ENCODE measurements at regions not wholly inside any gene's neighbourhood (a gene's known extent, or its start where the extent isn't known, plus 50 kb on each side); places are given as distances from the start of the nearest gene placed in this dataset.

DNA sequence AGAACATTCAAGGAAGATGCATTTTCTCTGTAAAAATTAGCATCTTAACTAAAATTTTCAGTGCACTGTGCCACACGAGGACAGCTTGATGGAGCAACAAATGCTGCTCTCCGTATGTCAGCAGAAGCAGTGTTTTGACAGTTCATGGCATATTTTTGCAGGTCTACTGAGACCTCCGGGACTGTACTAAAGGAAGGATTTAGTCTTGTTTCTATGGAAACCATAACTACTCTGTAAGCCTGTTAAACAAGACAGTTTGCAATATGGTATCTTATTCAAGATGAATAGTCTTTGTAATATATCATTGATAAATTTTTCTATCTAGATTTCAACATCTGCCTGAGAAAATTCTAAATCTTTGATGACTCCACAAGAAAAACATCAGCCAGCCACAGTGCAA is 184.0 kb upstream of the GUCY1A2 start:
- TF ChIP-seq, protein P1, sequence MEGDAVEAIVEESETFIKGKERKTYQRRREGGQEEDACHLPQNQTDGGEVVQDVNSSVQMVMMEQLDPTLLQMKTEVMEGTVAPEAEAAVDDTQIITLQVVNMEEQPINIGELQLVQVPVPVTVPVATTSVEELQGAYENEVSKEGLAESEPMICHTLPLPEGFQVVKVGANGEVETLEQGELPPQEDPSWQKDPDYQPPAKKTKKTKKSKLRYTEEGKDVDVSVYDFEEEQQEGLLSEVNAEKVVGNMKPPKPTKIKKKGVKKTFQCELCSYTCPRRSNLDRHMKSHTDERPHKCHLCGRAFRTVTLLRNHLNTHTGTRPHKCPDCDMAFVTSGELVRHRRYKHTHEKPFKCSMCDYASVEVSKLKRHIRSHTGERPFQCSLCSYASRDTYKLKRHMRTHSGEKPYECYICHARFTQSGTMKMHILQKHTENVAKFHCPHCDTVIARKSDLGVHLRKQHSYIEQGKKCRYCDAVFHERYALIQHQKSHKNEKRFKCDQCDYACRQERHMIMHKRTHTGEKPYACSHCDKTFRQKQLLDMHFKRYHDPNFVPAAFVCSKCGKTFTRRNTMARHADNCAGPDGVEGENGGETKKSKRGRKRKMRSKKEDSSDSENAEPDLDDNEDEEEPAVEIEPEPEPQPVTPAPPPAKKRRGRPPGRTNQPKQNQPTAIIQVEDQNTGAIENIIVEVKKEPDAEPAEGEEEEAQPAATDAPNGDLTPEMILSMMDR (IDR thresholded peaks at IDR 0.05): no peak
- no peak for TF ChIP-seq POLR2A (IDR thresholded peaks at IDR 0.05)
- ATAC-seq (peak in 3 of 4 donors; percentile 33 to 49 (median 47)), DNase-seq (no peak)
- Histone ChIP-seq H3K9me3 (no peaks in the 10 kb centered on the region), H3K4me1 (peaks cover 0 to 12% (median 5%) of the 10 kb centered on the region in 4 donors), H3K27me3 (no peaks in the 10 kb centered on the region), H3K36me3 (no peaks in the 10 kb centered on the region), H3K4me3 (no peak overlapping the region), H3K27ac (no peak overlapping the region)
- 13% methylated on average over 3 of the region's 3 CpGs for WGBS (ENCODE audit: insufficient coverage, low coverage, low lambda C conversion rate, missing lambda C conversion rate)
- intact Hi-C loops (cut with DNase I): no loop called here

DNA sequence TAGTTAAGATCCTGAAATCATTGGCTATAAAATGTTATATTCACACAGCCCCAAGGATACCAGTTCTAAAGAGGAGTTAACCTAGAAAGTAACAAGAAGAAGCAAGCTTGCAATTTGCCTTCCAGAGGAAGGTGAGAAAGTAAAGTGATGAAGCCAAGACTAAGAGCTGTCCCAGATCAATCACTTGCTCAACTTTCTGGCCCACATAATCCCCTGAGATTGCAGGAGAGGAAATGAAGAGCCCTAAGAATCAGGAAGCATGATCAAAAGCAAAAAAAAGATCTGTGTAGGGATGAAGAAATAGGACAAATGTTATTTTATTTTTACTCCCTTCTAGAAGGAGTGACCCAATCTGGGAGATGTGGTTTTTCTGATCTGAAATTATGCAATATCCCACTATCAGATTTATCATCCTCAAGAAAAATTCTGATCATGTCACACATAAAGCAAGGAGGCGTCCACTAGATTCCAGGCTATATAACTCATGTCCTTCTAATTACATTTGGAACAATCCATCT is 180.3 kb upstream of the GUCY1A2 start:
- H3K36me3 ChIP-seq: no peaks in the 10 kb centered on the region
- ATAC-seq (no peak), DNase-seq (no peak)
- H3K27ac ChIP-seq: no peak overlapping the region
- H3K4me1 ChIP-seq: peaks cover 0 to 23% (median 9%) of the 10 kb centered on the region in 4 donors
- WGBS (ENCODE audit: insufficient coverage, low coverage, low lambda C conversion rate, missing lambda C conversion rate): 77% methylated on average over 1 of the region's 1 CpG
- H3K9me3 ChIP-seq: no peaks in the 10 kb centered on the region
- TF ChIP-seq, protein P1 (IDR thresholded peaks at IDR 0.05): no peak
- TF ChIP-seq POLR2A (IDR thresholded peaks at IDR 0.05): no peak
- no peaks in the 10 kb centered on the region for H3K27me3 ChIP-seq
- no peak overlapping the region for H3K4me3 ChIP-seq
- intact Hi-C loops (cut with DNase I): no loop called here

DNA sequence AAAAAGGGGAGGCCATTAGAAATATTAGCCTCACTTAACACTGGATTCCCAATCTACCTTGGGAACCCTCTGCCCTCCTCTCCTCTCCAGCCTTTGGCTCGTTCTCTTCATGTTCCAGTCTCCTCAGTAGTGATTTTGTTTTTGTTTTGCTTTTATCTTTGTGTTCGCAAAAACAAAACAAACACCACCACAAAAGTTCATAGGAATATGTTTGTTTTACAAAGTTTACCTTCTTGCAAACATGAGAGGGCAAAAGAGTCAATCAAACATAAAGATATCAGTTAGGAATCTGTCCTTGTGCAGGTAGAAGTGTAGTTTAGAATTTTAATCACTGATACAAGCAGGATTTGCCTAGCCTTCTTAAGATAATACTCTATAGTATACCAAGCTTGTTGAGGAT is 179.7 kb upstream of the GUCY1A2 start:
- Histone ChIP-seq H3K36me3 (no peaks in the 10 kb centered on the region), H3K4me3 (no peak overlapping the region), H3K27ac (no peak overlapping the region), H3K9me3 (no peaks in the 10 kb centered on the region), H3K4me1 (peaks cover 0 to 23% (median 9%) of the 10 kb centered on the region in 4 donors), H3K27me3 (no peaks in the 10 kb centered on the region)
- 12% methylated on average over 2 of the region's 2 CpGs for WGBS (ENCODE audit: insufficient coverage, low coverage, low lambda C conversion rate, missing lambda C conversion rate)
- intact Hi-C loops (cut with DNase I): no loop called here
- DNase-seq (no peak), ATAC-seq (peak in 1 of 4 donors; percentile 8)
- TF ChIP-seq POLR2A (IDR thresholded peaks at IDR 0.05): no peak
- TF ChIP-seq, protein P1 (IDR thresholded peaks at IDR 0.05): no peak

DNA sequence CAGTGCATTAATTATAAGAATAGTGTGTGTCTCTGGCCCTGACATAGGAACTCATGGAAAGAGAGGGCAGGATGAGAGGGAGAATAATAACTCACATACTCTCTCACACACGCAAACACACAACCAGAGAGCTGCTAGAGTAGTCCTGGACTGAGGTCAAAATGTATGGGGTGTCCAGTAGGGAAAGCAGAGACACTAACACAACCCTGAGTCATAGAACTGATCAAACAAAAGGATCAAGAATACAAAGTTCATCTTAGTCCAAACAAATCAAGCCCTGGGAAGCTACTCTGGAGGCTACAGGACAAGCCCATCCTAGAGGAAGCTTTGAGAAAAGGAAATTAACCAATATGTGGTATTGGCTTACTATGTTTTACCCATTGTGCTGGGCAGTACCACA is 178.5 kb upstream of the GUCY1A2 start:
- H3K27me3 ChIP-seq: no peaks in the 10 kb centered on the region
- ATAC-seq (peak; percentile 88 to 99 (median 90)), DNase-seq (no peak)
- intact Hi-C loops (cut with DNase I): no loop called here
- H3K36me3 ChIP-seq: no peaks in the 10 kb centered on the region
- 20% methylated on average over 1 of the region's 1 CpG for WGBS (ENCODE audit: insufficient coverage, low coverage, low lambda C conversion rate, missing lambda C conversion rate)
- no peaks in the 10 kb centered on the region for H3K9me3 ChIP-seq
- no peak overlapping the region for H3K27ac ChIP-seq
- H3K4me3 ChIP-seq: no peak overlapping the region
- TF ChIP-seq, protein P1 (IDR thresholded peaks at IDR 0.05): no peak
- no peak for TF ChIP-seq POLR2A (IDR thresholded peaks at IDR 0.05)
- H3K4me1 ChIP-seq: peaks cover 0 to 19% (median 6%) of the 10 kb centered on the region in 4 donors

DNA sequence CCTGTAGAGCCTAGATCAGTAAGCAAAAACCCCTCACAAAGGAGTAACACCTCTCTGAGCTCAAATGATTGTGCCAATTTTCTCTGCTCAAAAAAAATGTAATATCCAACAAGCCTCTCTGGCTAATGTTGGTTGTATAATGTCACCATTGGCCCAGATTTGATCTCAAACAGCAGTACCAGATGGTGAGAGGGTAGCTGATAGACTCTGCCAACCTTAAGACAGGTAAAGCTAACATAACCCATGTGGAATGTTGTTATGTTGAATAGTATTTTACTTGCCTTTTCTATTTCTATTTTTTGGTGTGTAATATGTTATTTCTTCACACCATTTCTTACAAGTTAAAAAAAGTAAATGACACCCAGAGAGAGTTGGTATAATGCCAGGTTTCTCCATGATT is 166.7 kb upstream of the GUCY1A2 start:
- Histone ChIP-seq H3K9me3 (no peaks in the 10 kb centered on the region), H3K27ac (no peak overlapping the region), H3K4me1 (no peaks in the 10 kb centered on the region), H3K4me3 (no peak overlapping the region), H3K27me3 (no peaks in the 10 kb centered on the region), H3K36me3 (no peaks in the 10 kb centered on the region)
- intact Hi-C loops (cut with DNase I): no loop called here
- no peak for ATAC-seq
- no peak for TF ChIP-seq POLR2A (IDR thresholded peaks at IDR 0.05)
- TF ChIP-seq, protein P1 (IDR thresholded peaks at IDR 0.05): no peak
- DNase-seq: no peak
